Neuron (in vitro differentiated cells): ENCODE measurements at regions not wholly inside any gene's neighbourhood (a gene's known extent, or its start where the extent isn't known, plus 50 kb on each side); places are given as distances from the start of the nearest gene placed in this dataset.
"Not testable (repeated sequence)": the region's sequence is repeated elsewhere in the genome, so short reads cannot be mapped to it uniquely, and the experiment has no call there.

Experiments used
- H2AFZ ChIP-seq: one replicate; pipeline ENCODE4 v1.6.1; 2013; ENCODE audit warnings: low read depth, mild to moderate bottlenecking, inconsistent platforms, low read length, moderate library complexity
- H3K27me3 ChIP-seq: one replicate; pipeline ENCODE4 v1.6.1; 2013; ENCODE audit warnings: low read length; ENCODE audit not compliant: insufficient read depth
- H3K36me3 ChIP-seq: one replicate; pipeline ENCODE4 v1.6.1; 2013; ENCODE audit warnings: low read length; ENCODE audit not compliant: insufficient read depth
- H3K4me1 ChIP-seq: one replicate; pipeline ENCODE4 v1.6.1; 2013; ENCODE audit warnings: low read length; ENCODE audit not compliant: insufficient read depth
- H3K4me3 ChIP-seq: 2 replicates; pipeline ENCODE4 v1.5.1; 2013; ENCODE audit warnings: mild to moderate bottlenecking, low read length, moderate library complexity
- H3K9me3 ChIP-seq: one replicate; pipeline ENCODE4 v1.6.1; 2013; ENCODE audit warnings: low read length

DNA sequence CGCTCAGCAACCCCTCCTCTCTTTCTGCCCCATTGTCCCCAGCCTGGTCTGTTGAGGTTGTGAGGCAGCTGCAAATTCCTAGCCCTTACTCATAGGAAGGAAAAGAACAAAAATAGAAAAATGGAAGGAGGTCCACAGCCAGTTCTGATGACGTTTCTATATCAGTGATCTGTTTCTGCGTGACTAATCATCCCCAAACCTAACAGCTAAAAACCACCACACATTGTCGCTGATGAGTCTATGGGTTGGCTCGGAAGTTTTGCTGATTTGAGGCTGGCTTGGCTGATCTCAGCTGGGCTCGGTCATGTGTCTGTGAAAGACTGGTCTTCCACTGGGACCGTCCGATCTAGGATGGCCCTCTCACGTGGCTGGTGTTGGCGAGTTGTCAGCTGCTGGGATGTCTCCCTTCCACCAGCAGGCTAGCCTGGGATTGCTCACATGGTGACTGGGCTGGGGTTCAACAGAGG, 200.6 kb upstream of the ZNF618 start:
- H2AFZ ChIP-seq = no peak overlapping the region
- H3K4me1 ChIP-seq = peaks cover 5% of the 10 kb centered on the region
- no peaks in the 10 kb centered on the region for H3K27me3 ChIP-seq
- no peak overlapping the region for H3K4me3 ChIP-seq
- no peaks in the 10 kb centered on the region for H3K36me3 ChIP-seq
- H3K9me3 ChIP-seq = no peaks in the 10 kb centered on the region

DNA sequence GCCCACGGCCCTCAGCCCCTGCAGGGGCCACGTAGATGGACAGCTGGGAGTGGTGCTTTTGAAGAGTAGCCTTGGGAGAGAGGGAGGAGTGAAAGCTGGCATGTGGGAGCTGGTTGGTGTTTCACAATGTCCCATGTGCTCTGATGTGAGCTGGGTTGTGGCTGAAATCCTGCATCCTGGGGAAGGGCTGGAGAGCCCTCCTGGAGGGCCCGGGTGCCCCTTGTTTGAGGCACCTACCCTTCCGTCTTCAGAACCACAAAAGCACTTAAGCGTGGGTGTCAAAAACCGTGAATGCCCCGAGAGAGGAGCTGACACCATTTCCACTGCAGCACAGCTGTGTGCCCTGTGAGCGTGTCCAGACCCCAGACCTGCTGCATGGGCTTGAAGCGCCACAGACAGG, 199.1 kb upstream of the ZNF618 start:
- Histone ChIP-seq H3K27me3 (peaks cover 4% of the 10 kb centered on the region), H2AFZ (no peak overlapping the region), H3K9me3 (no peaks in the 10 kb centered on the region), H3K36me3 (no peaks in the 10 kb centered on the region), H3K4me1 (peaks cover 5% of the 10 kb centered on the region), H3K4me3 (no peak overlapping the region)

DNA sequence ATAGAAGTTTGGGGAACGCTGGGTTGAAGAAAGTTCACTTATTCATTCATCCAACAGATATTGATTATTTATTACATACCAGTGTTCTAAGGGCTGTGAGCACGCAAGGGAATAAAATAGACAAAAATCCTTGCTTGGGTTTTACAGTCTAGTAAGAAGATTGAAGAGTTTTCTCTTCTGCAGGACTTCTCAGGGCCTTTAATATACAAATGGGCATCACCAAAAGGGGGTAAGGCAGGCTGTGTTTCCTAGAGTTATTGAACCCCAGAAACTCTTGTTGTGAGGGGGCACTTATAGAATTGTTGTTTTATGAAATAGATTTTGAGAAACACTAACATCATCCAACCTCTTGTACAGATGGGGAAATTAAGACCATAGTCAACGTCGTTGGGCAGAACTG, 198.5 kb upstream of the ZNF618 start:
- no peak overlapping the region for H2AFZ ChIP-seq
- H3K36me3 ChIP-seq = no peaks in the 10 kb centered on the region
- no peak overlapping the region for H3K4me3 ChIP-seq

GRCh38 chr9:113678119-113678858, 197.8 kb upstream of the ZNF618 start:
- H2AFZ ChIP-seq = no peak overlapping the region
- H3K4me1 ChIP-seq = peaks cover 5% of the 10 kb centered on the region
- H3K9me3 ChIP-seq = no peaks in the 10 kb centered on the region
- no peak overlapping the region for H3K4me3 ChIP-seq
- no peaks in the 10 kb centered on the region for H3K36me3 ChIP-seq
- H3K27me3 ChIP-seq = peaks cover 4% of the 10 kb centered on the region

More for the DNA sequence above, 198.5 kb upstream of the ZNF618 start:
- Histone ChIP-seq H3K4me1 (peaks cover 5% of the 10 kb centered on the region), H3K27me3 (peaks cover 4% of the 10 kb centered on the region), H3K9me3 (no peaks in the 10 kb centered on the region)

DNA sequence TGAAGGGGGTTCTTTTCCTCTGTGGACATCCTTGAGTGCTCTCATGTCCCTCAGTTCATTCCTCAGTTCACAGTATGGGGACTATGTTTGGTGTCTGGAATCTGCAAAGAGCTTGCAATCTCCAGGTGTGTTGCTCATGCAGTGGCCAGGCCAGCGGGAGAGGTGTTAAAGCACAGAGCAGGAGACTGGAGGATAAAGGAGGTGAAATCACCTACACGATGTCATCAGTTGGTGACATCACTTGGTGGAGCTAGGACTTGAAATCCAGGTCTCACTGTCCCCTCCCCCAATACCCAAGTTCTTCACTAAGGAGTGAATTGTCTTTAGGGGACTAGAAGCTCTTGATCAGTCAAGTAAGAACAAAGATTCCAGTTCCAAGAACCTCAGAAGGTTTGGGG, 197.3 kb upstream of the ZNF618 start:
- H3K9me3 ChIP-seq = no peaks in the 10 kb centered on the region
- H3K4me1 ChIP-seq = peaks cover 2% of the 10 kb centered on the region
- no peaks in the 10 kb centered on the region for H3K36me3 ChIP-seq
- no peak overlapping the region for H3K4me3 ChIP-seq
- peaks cover 4% of the 10 kb centered on the region for H3K27me3 ChIP-seq
- H2AFZ ChIP-seq = no peak overlapping the region

DNA sequence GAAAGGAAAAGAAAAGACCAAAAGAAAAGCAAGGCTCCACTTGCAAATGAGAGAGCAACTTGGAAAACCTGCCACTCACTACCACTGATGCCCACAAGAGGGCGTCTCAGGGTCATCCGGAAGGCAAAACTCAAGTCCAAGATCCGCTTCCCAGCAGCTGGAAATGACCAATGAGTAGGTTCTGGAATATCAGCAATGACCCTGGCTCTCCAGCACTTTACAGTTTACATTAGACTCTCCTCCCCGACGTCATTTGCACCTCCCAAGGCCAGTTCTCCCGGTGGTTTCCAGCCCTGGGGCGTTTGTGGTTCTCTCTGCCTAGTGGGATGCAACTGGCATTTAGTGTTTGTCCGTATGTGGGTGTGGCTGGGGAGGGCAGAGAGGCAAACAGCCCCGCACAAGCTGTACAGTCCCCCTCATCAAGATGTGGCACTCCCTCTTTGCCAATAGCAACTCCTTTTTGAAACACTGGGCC, 193.8 kb upstream of the ZNF618 start:
- peak overlapping the region; percentile 55 for H2AFZ ChIP-seq
- peaks cover 20% of the 10 kb centered on the region for H3K27me3 ChIP-seq
- no peaks in the 10 kb centered on the region for H3K4me1 ChIP-seq
- peaks cover 3% of the 10 kb centered on the region for H3K9me3 ChIP-seq
- H3K4me3 ChIP-seq = no peak overlapping the region
- H3K36me3 ChIP-seq = no peaks in the 10 kb centered on the region

GRCh38 chr9:113685636-113686035, 190.5 kb upstream of the ZNF618 start:
- H3K4me3 ChIP-seq, H3K9me3 ChIP-seq, H2AFZ ChIP-seq, H3K36me3 ChIP-seq, H3K4me1 ChIP-seq: not testable (repeated sequence)
- peaks cover 47% of the 10 kb centered on the region for H3K27me3 ChIP-seq

DNA sequence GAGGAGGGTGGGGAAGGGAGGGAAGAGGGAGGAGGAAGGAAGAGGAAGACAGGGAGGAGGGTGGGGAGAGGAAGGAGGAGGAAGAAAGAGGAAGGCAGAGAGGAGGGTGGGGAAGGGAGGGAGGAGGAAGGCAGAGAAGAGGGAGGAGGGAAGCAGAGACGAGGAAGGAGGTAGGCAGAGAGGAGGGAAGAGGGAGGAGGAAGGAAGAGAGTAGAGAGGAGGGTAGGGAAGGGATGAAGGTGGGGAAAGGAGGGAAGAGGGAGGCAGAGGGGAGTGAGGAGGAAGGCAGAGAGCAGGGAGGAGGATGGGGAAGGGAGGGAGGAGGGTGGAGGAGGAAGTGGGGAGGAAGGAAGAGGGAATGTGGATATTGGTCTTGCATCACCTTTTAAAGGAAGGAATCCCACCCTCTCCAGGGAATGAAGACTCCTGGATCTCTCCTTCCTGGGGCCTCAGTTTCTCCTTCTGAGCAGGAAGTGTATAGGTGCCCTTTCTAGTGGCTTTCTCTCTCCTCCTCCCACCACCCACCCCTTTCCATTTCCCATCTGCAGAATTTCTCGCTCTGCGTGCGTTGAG, 188.9 kb upstream of the ZNF618 start:
- Histone ChIP-seq H2AFZ (no peak overlapping the region), H3K4me1 (no peaks in the 10 kb centered on the region), H3K4me3 (no peak overlapping the region), H3K9me3 (peaks cover 3% of the 10 kb centered on the region), H3K36me3 (no peaks in the 10 kb centered on the region), H3K27me3 (peaks cover 43% of the 10 kb centered on the region)

GRCh38 chr9:113687680-113688371, 188.3 kb upstream of the ZNF618 start:
- peaks cover 3% of the 10 kb centered on the region for H3K9me3 ChIP-seq
- H3K4me3 ChIP-seq = no peak overlapping the region
- H3K27me3 ChIP-seq = peaks cover 43% of the 10 kb centered on the region
- H2AFZ ChIP-seq = no peak overlapping the region
- H3K4me1 ChIP-seq = no peaks in the 10 kb centered on the region
- no peaks in the 10 kb centered on the region for H3K36me3 ChIP-seq

DNA sequence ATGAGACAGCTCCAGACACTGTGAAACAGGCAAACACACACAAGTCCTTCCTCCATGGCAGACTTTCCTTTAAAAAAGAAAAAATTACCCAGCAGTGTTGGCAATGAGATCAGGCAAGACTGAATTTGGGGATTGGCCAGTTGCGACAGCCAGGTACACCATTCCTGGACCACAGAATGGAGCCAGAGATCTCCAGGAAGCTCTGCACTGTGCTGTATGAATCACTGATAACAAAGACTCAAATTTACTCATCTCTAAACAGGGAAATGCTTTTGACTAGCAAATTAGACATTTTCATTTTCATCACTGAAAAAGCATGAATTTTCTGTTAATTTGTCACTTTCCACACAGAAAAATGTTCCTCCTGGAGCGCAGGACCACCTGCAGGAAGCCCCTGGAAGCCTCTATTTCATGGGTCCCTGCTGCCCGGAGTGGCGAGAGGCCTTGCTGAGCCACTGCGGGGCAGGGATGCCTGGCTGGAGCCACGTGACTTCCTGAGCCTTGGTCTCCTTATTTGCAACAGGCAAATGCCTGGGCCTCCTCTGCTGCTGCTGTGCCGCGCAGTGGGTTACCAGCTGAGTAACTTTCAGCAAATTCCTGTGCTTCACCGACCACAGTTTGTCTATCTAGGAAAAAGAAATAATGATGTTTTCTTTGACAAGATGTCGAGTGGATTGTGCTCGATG, 185.9 kb upstream of the ZNF618 start:
- Histone ChIP-seq H2AFZ (no peak overlapping the region), H3K36me3 (no peaks in the 10 kb centered on the region), H3K4me3 (no peak overlapping the region), H3K27me3 (peaks cover 39% of the 10 kb centered on the region), H3K4me1 (no peaks in the 10 kb centered on the region), H3K9me3 (no peaks in the 10 kb centered on the region)

- H3K36me3 ChIP-seq = no peaks in the 10 kb centered on the region
- H3K9me3 ChIP-seq = peaks cover 4% of the 10 kb centered on the region
- no peak overlapping the region for H3K4me3 ChIP-seq
- H3K27me3 ChIP-seq = peaks cover 28% of the 10 kb centered on the region
- H2AFZ ChIP-seq = no peak overlapping the region
- no peaks in the 10 kb centered on the region for H3K4me1 ChIP-seq
These were observed 183.9 kb upstream of the ZNF618 start for GRCh38 chr9:113692256-113692655.

DNA sequence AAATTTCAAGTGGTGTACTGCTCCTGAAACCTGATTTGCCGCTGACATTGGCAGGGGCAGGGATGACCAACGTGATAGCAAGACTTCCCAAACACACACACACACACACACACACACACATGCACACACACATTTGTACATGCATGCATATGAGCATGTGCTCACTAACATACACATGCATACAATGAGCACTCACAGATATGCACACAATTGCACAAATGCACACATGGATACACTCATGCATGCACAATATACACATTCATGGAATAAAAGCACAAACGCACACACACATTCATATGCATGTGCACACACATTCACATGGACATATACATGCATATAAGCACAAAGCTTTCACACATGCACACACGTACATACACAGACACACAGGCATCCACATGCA, 181.2 kb upstream of the ZNF618 start:
- peaks cover 4% of the 10 kb centered on the region for H3K9me3 ChIP-seq
- no peaks in the 10 kb centered on the region for H3K4me1 ChIP-seq
- H2AFZ ChIP-seq = no peak overlapping the region
- H3K36me3 ChIP-seq = no peaks in the 10 kb centered on the region
- H3K4me3 ChIP-seq = no peak overlapping the region
- peaks cover 1% of the 10 kb centered on the region for H3K27me3 ChIP-seq

GRCh38 chr9:113695440-113695851, 180.7 kb upstream of the ZNF618 start:
- no peaks in the 10 kb centered on the region for H3K27me3 ChIP-seq
- no peaks in the 10 kb centered on the region for H3K36me3 ChIP-seq

More at GRCh38 chr9:113695440-113695851, 180.7 kb upstream of the ZNF618 start:
- no peaks in the 10 kb centered on the region for H3K4me1 ChIP-seq
- peaks cover 4% of the 10 kb centered on the region for H3K9me3 ChIP-seq
- no peak overlapping the region for H2AFZ ChIP-seq
- no peak overlapping the region for H3K4me3 ChIP-seq
